IPS-11a (cell line): ENCODE measurements at regions not wholly inside any gene's neighbourhood (a gene's known extent, or its start where the extent isn't known, plus 50 kb on each side); places are given as distances from the start of the nearest gene placed in this dataset.
"Not testable (repeated sequence)": the region's sequence is repeated elsewhere in the genome, so short reads cannot be mapped to it uniquely, and the experiment has no call there.

ENCODE experiments used
- H3K4me3 ChIP-seq: one replicate; pipeline ENCODE4 v1.5.1; 2013; ENCODE audit warnings: low read depth, low read length, control low read depth

DNA sequence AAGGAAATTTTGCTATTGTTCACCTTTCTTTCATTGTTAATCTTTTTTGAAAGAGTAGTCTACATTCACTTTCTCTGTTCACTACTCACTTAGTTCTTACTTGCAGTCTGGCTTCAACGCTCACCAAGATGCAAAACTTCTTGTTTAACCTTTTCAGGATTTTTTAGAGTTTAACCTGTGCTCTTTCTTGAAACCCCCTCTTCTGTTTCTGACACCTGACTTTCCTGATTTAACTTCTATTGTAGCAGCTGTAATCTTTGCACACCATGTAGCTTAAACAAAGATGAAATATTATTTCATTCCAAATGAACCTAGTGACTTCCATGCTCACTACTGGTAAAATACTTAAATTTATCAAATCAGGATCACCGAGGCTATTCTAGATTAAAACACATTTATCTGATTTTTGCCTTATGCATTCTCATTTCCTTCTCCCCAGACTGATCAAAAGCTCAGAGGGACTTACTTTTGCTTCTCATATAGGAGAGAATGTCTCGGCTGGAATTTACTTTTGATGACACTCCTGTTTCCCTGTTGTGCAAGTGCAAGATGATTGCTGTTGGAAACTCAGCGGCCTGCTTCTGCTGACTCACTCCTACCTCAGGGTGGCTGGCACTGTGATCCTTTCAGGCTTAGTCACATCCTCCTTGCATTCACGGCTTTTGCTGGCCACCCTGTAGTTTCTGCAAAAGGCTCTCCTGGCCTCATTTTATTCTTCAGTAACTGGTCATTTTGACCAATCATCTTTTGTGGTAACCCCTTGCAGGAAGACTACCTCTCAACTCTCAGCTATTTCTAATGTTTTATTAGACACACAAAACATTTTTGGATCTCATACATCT lies 109.3 kb upstream of the IFNE start:
- no peak overlapping the region for H3K4me3 ChIP-seq

DNA sequence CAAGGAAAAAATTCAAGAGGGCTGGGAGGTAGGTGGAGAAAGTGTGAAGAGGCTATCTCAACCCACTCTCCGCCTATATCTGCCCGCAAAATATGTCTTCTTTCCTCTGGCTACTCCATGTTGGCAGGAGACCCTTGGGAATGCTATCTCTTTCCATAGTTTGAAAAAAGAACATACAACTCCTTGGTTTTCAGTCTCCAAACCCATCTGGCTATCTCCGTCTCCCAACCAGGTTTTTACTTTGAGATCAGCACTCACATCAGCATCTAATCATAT lies 109.9 kb upstream of the IFNE start:
- H3K4me3 ChIP-seq = no peak overlapping the region

DNA sequence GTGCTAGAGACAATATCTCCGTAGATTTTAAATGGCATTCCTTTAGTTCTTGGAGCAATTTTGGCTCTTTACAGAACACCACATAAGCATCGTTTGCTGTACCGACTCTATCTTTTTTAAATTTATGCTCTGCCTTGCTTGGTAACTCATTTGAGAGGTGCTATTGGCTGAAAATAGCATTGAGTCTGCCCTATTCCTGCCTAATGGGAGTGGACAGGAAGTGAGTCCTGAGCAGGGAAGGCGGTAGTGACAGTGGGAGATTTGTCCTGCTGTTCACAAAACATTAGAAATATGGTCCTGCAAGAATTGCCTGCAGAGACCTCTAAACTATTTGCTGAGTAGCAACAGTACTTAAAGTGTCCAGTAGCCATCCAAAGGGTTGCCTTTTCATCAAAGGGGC lies 115.2 kb upstream of the IFNE start:
- H3K4me3 ChIP-seq = no peak overlapping the region

DNA sequence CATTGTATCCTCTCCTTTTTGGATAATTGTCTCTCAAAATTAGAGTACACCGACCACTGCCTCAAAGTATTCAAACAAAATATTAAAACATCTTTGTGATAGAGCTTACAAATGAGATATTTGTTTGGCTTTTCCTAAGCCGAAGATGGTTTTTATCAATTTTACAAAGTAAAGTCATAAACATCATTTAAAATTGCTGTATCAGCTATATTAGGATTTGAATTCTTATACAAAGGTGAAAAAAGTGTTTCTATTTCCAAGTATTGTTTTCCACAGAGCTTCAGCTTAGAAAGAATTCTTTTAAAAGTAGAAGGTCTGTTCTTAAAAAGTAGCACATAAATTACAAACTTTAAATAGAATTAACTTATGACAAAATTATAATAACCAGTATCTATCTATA lies 116.6 kb upstream of the IFNE start:
- no peak overlapping the region for H3K4me3 ChIP-seq

DNA sequence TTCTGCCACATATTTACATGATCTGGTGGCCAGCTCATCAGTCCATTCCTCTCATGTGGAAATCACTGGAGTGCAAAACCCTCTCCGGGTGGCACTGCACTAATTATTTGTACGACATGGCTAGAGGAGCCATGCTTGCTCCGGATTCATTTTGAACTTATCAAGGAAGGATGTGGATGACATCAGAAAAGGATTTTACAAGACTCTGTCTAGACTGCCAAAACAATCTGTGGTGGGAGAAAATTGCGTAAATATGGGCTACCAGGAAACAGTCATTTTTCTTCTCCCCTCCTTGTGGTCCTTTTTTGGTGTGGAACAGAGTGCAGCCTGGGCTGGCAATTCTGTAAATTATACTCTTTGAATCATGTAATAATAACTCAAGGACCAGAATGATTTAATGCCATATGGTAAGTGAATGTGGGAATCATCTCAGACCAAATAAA lies 123.4 kb upstream of the IFNE start:
- H3K4me3 ChIP-seq = no peak overlapping the region

DNA sequence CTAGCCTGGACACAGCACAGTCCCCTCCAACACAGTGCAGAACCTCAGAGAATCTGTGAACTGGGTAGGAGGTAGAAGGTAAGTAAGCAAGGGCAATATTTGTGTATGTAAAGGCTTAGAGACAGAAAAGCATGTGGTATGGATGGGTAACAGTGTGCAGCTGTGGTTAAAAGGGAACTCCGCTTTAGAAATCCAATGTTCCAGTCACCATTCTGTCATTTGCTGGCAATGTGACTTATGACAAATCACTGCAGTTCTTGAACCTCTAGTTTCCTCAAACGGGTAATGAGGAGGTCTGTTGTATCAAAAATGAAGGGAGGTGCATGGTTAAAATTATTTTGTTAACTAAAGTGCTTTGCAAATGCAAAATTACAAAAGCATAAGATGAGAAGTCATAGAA lies 125.5 kb upstream of the IFNE start:
- H3K4me3 ChIP-seq = no peak overlapping the region

DNA sequence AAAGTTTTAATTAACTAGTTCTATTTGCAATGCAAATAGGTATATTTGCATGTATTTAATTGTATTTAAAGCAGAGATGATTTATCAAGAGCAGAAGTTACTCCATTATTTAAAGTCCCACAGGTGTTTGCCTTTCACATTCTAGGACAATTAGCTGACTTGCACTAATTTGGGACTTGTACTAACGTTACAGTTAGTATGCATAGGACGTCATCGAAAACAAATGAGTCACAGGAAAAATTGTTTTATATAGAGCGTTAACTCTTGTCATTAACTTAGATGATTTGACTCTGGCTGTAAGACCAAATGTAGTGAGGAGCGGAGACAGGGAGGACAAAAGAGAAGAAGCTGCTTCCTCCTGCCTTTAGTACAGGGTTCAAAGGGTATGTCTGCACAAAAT lies 126.1 kb upstream of the IFNE start:
- H3K4me3 ChIP-seq = no peak overlapping the region

DNA sequence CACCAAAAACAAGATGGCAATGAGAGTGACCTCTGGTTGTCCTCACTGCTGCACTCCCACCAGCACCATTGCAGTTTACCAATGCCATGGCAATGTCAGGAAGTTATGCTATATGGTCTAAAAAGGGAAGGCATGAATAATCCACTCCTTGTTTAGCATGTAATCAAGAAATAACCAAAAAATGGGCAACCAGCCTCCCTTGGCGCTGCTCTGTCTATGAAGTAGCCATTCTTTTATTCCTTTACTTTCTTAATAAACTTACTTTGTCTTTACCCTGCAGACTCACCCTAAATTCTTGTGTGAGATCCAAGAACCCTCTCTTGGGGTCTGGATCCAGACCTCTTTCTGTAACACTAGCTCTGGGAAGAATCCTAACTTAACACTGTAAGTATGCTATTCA lies 127.4 kb upstream of the IFNE start:
- H3K4me3 ChIP-seq = no peak overlapping the region

DNA sequence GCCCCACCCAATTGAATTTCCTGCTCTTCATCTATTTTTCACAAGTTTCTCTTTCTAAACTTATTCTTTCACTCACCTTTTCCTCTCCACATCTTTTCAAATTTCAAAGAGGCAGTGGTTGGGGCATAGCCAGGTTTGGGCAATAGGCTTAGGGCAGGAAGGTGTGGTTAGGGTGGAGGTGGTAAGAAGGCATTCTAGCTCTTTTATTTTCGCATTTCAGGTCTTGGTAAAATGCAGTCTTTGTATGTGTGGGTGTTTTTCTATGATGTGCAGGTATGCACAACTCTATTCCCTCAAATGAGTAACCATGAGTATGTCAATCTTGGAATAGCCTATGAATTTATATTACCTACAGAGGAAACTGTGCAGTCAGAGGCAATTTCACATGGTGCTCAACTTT lies 129.8 kb upstream of the IFNE start:
- no peak overlapping the region for H3K4me3 ChIP-seq

DNA sequence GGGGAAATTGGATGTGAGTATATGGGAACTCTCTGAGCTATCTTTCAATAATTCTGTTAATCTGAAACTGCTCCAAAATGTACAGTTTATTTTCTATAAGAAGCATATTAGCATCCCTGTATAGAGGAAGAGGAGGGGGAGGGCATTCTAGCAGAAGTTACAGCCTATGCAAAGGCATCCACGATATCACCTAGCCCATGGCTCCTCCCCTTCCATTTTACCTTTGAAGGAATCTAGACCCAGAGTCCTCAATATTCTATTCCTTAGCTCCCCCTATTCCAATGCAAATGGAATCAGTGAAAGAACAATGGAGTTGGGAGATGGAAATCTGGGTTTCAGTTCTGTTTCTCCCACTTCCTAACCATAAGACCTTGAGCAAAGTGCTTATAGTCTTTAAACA lies 132.9 kb upstream of the IFNE start:
- H3K4me3 ChIP-seq = no peak overlapping the region

DNA sequence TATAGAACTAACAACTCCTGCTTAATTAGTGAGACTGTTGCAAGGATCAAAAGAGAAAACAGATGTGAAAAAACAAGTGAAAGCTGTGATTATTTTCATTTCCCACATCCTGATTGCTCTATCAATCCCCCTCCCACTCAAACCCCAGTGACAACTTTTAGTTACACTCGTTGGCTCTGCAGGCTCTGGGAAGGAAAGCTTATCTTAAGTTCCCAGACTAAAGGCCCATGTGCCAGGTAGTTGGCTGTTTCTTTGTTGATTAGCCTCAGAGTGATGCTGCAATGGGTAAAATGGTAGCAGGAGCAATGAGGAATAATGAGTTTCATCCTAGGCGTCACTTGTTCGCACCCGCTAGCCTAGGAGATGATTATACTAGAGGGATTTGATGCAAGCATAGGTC lies 133.3 kb upstream of the IFNE start:
- H3K4me3 ChIP-seq = no peak overlapping the region

DNA sequence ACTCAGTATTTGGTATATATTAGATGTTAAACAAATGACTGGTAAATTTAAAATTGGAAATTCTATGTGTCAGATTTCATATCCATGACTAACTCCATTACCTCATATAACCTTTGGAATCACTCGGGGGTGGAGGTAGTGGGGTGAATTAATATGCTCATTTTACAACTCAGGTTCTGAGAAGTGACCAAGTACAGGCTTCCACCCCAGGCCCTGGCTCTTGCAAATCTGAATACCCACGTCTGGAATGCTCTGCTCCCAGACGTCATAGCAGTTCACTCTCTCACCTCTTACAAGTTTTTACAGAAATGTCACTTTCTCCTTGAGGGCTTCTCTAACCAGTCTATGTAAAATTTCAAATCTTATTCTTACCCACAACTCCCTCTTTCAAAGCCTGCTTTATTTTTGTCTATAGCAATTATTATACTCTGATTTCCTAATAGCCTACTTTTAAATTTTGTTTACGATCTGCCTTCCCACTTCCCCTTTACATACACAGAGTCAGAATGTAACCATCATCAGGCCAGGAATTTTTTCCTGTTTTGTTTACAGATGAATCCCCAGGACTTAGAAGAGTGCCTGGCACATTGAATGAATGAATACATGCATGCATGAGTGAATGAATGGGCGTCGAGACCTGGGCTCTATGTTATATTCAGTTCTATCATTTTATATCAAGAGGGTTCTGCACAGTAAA lies 134.1 kb upstream of the IFNE start:
- H3K4me3 ChIP-seq = no peak overlapping the region

DNA sequence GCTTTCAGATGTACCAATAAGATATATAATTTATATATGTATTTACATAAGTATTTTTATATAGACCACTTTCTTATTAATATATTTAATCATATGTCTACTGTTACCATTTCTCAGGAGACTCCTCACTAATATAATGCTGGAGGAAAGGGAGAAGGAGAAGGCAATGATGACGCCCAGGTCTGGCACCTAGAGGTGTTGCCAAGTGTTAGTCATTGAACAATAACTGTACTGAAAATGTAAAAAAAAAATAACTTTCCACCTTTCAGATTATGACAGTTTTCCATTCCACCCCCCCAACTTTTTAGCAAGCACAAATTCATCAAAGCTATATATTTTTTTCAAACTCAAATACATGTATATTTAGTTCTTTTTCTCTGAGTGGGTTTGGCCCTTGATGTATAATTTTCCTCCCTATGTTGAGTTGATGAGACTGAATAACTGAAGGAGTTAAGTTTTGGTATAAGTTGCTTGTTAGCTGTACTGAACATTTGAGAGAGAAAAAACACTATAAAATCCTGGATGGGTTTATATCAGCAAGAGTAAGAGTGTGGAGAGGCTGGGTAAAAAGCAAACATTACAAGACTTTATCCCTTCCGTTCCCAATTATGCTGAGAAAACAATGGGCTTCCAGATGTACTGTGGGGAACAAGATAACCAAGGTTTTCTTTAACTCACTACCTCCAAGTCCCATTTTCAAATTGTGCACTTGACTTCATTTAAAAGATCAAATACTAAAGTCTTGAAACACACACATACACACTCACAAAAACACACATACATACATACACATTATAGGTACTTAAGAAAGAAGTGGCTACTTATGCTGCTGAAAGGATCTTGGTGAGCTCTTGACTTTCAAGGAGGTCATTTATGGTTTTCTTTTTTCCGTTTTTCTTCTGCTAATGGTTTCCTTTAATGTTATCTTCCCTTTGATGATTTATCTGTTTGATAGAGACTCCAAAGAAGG lies 142.8 kb upstream of the IFNE start:
- H3K4me3 ChIP-seq = no peak overlapping the region

DNA sequence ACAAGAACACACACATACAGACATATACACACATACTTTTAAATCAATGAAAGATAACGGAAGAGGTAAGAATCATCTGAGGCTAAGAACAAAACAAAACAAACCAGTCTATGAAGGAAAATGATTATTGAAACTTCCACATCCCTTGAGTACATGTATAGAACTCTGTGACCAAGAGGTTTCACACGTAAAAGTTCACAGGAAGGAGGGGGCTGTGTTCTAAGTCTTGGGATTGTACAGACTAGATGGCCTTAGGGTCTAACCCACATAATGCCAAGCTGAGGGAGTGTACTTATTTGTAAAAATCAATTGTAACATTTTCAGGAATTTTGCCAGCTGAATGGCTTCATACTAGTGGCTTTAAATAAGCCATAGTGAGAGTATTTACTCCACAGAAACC lies 144.4 kb upstream of the IFNE start:
- no peak overlapping the region for H3K4me3 ChIP-seq

DNA sequence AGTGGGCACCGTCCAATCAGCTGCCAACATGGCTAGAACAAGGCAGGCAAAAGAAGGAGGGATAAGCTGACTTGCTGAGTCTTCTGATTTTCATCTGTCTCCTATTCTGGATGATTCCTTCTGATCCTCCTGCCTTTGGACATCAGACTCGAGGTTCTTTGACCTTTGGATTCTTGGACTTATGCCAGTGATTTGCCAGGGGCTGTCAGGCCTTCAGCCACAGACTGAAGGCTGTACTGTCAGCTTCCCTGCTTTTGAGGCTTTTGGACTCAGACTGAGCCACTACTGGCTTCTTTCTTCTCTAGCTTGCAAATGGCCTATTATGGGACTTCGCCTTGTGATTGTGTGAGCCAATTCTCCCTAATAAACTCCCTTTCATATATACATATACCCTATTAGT lies 146.8 kb upstream of the IFNE start:
- not testable (repeated sequence) for H3K4me3 ChIP-seq

DNA sequence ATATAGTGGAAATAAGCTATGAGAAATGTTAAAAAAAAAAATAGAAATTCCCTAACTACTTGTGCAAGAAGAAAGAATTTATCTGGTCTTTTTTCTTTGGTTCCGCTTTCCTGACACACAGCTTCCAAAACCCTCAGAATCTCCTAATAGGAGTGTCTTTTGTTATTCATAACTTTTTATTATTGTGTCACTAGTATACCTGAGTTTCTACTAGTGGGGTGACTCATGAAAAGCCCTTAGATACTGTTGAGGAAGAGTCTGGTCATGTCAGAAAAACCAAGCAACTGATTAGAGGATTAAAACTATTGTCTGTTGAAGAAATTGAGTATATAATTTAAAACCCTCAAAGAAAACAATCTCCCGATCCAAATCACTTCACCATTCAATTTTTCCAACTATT lies 152.8 kb upstream of the IFNE start:
- H3K4me3 ChIP-seq = no peak overlapping the region

DNA sequence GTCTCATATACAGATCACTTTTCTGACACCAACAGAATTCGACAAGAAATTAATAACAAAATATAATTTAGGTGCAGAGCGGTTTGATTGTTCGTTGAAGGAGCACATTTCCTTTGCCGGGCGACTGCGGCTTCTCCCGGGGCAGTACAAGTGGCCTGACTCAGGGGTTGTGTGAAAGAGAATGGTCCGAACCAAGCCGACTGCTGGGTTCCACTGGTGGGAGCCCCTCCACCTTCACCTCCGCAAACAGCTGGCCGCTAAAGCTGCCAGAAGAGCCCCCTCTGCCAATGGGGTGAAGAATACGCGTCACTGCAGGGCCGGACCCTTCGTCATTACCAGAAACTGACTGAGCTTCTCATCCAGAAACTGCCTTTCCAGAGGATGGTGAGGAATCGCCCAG lies 156.0 kb upstream of the IFNE start:
- H3K4me3 ChIP-seq = no peak overlapping the region

DNA sequence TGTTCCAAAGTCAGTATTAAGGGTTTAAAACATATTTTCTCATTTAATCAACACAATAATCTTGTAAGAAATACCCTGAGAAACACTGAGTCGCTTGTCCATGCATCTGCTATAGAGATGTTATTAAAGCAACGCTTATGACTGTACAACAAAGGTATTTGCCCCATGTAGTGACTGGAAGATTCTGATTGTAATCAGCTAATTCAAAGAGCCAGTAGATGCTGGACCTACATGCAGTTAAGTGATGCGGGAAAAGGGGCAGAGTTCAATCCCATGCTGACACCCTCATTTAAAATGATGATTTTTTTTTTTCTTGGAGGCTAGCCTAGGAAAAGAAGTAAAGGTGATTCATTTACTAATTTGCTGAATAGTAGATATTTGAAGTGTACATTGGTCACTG lies 149.3 kb upstream of the MTAP start:
- no peak overlapping the region for H3K4me3 ChIP-seq

DNA sequence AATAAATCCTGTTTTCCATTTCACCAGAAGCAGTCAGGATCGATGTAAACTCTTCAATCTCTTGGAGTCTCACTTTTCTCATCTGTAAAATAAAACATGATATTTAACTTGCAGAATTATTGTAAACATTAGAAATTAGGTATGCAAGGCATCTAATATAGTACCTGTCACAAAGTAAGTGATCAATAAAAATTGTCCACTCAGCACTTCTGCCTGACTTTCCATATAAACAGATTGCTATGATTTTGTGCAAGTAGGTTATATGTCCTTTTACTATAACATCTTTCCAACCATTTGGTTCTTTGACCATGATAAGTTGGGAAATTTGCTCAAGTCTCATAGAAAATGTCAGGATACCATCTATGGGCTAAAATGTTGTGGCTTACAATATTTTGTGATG lies 148.8 kb upstream of the MTAP start:
- H3K4me3 ChIP-seq = no peak overlapping the region

DNA sequence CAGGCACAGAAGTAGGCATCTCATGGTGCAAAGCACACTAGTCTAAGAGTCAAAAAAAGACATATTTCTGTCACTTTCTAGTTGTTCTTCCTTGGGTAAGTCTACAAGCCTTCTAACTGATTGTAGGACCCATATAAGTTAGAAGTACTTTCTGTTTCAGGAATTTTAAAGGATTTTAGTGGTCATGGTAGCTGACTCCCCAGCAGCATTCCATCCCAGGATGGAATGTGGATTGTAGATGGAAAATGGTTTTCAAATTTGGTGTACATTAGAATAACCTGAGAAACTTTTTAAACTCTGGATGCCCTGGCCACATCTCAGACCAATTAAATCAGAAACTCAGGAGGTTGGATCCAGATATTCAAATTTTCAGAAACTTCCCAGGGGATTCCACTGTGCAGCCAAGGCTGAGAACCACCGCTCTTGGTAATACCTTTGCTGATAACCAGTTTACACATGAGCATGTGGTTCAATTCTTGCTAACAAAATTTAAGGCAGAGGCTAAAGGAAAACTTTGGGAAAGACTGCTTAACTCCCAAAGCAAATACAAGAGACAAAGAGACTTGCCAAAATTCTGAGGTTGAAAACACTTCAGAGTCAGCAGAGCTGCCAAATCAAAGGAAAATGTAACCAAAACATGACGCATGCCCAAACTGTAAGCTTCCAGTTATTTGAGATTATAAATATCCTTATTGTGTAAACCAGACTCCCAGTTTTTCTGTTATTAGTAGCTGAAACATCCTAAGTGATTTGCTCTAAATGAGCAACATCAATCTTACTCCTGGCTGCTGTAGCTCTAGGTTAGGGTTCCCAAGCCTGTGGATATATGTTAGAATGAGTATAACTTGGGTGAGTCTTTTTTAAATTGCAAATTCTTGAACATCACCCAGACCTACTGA lies 145.4 kb upstream of the MTAP start:
- no peak overlapping the region for H3K4me3 ChIP-seq
